Suppressor macrophage treated with lipopolysaccharide for 1 hour (primary cell): ENCODE measurements at regions not wholly inside any gene's neighbourhood (a gene's known extent, or its start where the extent isn't known, plus 50 kb on each side); places are given as distances from the start of the nearest gene placed in this dataset.

Experiments used
- DNase-seq, 3 donors: peaks; one replicate each; pipeline ENCODE4 v3.0.0-alpha.2; 2020 to 2022

GRCh38 chr5:38022631-38023030 is 182.8 kb upstream of the GDNF start:
- no peak for DNase-seq

GRCh38 chr5:38018016-38018415 is 178.2 kb upstream of the GDNF start:
- DNase-seq: no peak

- DNase-seq: no peak
Observed at GRCh38 chr5:38013107-38013506, 173.3 kb upstream of the GDNF start.

GRCh38 chr5:38011668-38012188 is 171.9 kb upstream of the GDNF start:
- no peak for DNase-seq

GRCh38 chr5:38009749-38010358 is 170.0 kb upstream of the GDNF start:
- DNase-seq: no peak

- DNase-seq: no peak
Observed at GRCh38 chr5:38008198-38008597, 168.4 kb upstream of the GDNF start.

GRCh38 chr5:37999593-37999992 is 159.8 kb upstream of the GDNF start:
- no peak for DNase-seq

GRCh38 chr5:37996918-37997317 is 157.1 kb upstream of the GDNF start:
- DNase-seq: no peak

- no peak for DNase-seq
Observed at GRCh38 chr5:37994729-37995128, 154.9 kb upstream of the GDNF start.

- DNase-seq: no peak
Observed at GRCh38 chr5:37991301-37992299, 151.8 kb upstream of the GDNF start.

- no peak for DNase-seq
Observed at GRCh38 chr5:37989884-37990283, 150.0 kb upstream of the GDNF start.

GRCh38 chr5:37988454-37989046 is 148.7 kb upstream of the GDNF start:
- DNase-seq: no peak

GRCh38 chr5:37984300-37984699 is 144.5 kb upstream of the GDNF start:
- DNase-seq: no peak

GRCh38 chr5:37983463-37983862 is 143.6 kb upstream of the GDNF start:
- no peak for DNase-seq

GRCh38 chr5:37979559-37979958 is 139.7 kb upstream of the GDNF start:
- no peak for DNase-seq

- no peak for DNase-seq
Observed at GRCh38 chr5:37975531-37975930, 135.7 kb upstream of the GDNF start.

GRCh38 chr5:37971483-37972024 is 131.7 kb upstream of the GDNF start:
- DNase-seq: no peak

GRCh38 chr5:37966871-37967270 is 127.0 kb upstream of the GDNF start:
- no peak for DNase-seq

GRCh38 chr5:37966291-37966690 is 126.5 kb upstream of the GDNF start:
- DNase-seq: no peak

GRCh38 chr5:37962389-37962788 is 122.5 kb upstream of the GDNF start:
- DNase-seq: no peak

GRCh38 chr5:37957218-37957617 is 117.4 kb upstream of the GDNF start:
- DNase-seq: no peak

GRCh38 chr5:37955748-37956147 is 115.9 kb upstream of the GDNF start:
- no peak for DNase-seq

- no peak for DNase-seq
Observed at GRCh38 chr5:37954561-37954960, 114.7 kb upstream of the GDNF start.
